Activated naive CD4-positive, alpha-beta T cell treated with anti-CD3 and anti-CD28 coated beads, Interleukin-2, amount 10 ng/mL, durations not matched to agents 7 days and 5 days (primary cell): ENCODE measurements at regions not wholly inside any gene's neighbourhood (a gene's known extent, or its start where the extent isn't known, plus 50 kb on each side); places are given as distances from the start of the nearest gene placed in this dataset.

Experiments used
- CTCF ChIA-PET: fragments of 350-600 bp; sonication (Branson Sonifier 250); formaldehyde crosslinking; loops from one replicate; lab custom pipeline; 2021; ENCODE audit warnings: antibody characterized with exemption; lab: Charles Lee
- DNase-seq: peaks from one replicate; pipeline ENCODE4 v3.0.0-alpha.2; 2020
- H3K27ac Mint-ChIP-seq: one replicate; pipeline ENCODE4 v1.8.0; 2021; ENCODE audit warnings: mild to moderate bottlenecking, moderate library complexity, mixed read lengths
- H3K27me3 Mint-ChIP-seq: one replicate; pipeline ENCODE4 v1.8.0; 2021; ENCODE audit warnings: mild to moderate bottlenecking, mixed read lengths
- H3K36me3 Mint-ChIP-seq: one replicate; pipeline ENCODE4 v1.8.0; 2021; ENCODE audit warnings: mixed read lengths
- H3K4me1 Mint-ChIP-seq: one replicate; pipeline ENCODE4 v1.8.0; 2021; ENCODE audit warnings: mixed read lengths
- H3K4me3 Mint-ChIP-seq: one replicate; pipeline ENCODE4 v1.8.0; 2021; ENCODE audit warnings: mild to moderate bottlenecking, moderate library complexity, mixed read lengths
- H3K9me3 Mint-ChIP-seq: one replicate; pipeline ENCODE4 v1.8.0; 2021; ENCODE audit warnings: mixed read lengths

DNA sequence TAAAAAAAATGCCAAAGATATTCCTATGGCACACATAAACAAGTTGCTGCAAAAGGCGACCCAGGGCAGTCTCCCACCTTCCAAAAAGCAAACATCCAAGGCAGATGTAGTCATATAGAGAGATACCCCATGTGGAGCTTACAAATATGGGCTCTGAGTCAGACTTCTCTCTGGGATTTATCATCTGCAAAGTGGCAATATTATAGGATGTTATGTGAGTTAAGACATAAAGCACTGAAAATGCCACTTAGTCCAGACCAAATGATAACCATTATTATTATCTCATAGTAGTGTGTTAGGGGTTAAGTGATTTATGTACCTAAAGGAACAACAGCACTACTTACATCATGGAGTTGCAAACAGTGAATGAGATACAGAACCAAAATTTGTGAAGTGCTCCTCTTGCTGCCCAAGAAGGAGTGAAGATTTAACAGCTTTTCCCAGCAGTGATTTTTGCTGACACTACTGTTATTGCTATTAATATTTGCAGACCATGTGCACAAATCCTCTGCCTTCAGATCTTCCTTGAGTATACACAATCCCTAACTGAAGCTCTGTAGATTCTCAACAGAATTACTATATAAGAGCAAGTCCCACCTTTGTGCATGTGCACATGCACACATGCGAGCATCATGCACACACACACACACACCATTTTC is 560.0 kb upstream of the SALL1 start:
- no peak overlapping the region for H3K4me3 Mint-ChIP-seq
- no peak for DNase-seq
- no peaks in the 10 kb centered on the region for H3K4me1 Mint-ChIP-seq
- H3K36me3 Mint-ChIP-seq, result no peaks in the 10 kb centered on the region
- H3K27me3 Mint-ChIP-seq, result no peaks in the 10 kb centered on the region
- no peak overlapping the region for H3K27ac Mint-ChIP-seq
- CTCF ChIA-PET, result no interaction called here
- H3K9me3 Mint-ChIP-seq, result peaks cover 12% of the 10 kb centered on the region

DNA sequence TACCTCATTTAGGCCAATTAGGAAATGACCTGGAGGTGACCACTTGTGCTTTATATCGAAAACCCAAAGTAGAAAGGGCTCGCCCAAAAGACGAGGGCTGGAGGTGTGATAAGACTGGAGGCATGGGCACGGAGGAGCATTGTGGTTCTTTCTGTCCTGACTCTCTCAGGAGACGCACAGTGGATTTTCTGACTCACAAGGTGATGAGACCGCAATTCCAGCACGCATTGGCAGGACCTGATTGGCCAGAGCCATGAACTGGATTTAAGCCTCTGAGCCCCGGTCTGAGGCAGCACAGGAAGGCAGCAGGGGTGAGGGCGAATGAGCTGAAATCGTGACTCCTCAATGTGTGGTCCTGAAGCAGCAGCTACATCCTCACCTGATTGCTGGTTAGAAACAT is 559.1 kb upstream of the SALL1 start:
- Mint-ChIP-seq H3K4me1 (no peaks in the 10 kb centered on the region), H3K9me3 (peaks cover 12% of the 10 kb centered on the region), H3K27me3 (no peaks in the 10 kb centered on the region), H3K4me3 (no peak overlapping the region), H3K27ac (no peak overlapping the region), H3K36me3 (no peaks in the 10 kb centered on the region)
- CTCF ChIA-PET, result no interaction called here
- DNase-seq, result no peak

DNA sequence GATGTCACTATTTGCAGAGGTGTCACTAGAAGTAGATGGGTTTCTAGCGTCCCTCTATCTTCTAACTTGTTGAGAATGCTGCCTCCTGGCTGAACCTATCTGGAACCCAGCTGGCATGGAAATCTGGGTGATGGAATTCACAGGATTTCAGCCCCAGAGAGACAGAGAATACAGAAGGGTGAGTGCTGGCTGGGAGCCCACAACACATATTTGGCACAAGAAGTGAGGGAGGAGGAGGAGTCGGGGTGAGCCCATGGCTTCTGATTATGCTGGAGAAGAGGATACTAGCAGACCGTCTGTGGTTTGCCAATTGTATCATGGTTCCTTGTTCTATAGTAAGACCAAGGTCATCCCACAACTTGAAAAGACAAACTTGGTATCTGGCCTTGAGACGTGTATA is 557.8 kb upstream of the SALL1 start:
- peaks cover 20% of the 10 kb centered on the region for H3K9me3 Mint-ChIP-seq
- no peak for DNase-seq
- CTCF ChIA-PET, result no interaction called here
- no peak overlapping the region for H3K4me3 Mint-ChIP-seq
- H3K27me3 Mint-ChIP-seq, result no peaks in the 10 kb centered on the region
- H3K4me1 Mint-ChIP-seq, result no peaks in the 10 kb centered on the region
- no peak overlapping the region for H3K27ac Mint-ChIP-seq
- H3K36me3 Mint-ChIP-seq, result no peaks in the 10 kb centered on the region

DNA sequence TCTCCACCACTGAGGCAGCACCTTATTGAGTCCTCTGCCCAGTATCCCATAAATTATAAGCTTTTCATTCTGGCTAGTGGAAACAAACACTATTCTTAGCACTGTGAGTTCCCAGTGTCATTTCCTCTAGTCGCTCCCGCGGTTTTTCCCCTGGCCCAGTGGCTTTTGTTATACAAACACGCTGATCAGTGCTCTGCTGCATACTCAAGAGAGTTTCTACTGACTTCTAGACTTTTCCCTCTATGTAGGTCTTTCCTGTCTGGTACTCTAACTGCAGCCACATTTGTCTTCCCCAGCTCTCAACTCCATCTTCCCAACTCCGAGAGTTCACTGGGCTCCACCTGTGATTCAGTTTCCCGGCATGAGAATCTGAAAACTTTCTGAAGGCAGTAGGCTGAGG is 556.6 kb upstream of the SALL1 start:
- H3K4me1 Mint-ChIP-seq, result no peaks in the 10 kb centered on the region

DNA sequence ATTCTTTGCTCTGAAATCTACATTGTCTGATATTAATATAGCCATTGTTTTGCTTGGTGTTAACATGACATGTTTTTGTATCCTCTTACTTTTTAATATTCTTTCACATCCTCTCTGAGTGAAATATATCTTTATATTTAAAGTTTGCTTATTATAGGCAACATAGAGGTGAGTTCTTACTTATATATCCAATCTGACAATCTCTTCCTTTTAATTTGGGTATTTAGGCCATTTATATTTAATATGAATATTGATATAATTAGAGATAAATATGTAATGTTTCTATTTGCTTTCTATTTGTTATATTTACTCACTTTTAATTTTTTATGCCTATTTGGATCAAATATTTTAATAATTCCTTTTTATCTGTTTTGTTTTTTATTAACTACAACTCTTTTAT is 554.1 kb upstream of the SALL1 start:
- Mint-ChIP-seq H3K27me3 (no peaks in the 10 kb centered on the region), H3K36me3 (no peaks in the 10 kb centered on the region), H3K4me3 (no peak overlapping the region), H3K9me3 (peaks cover 21% of the 10 kb centered on the region), H3K27ac (no peak overlapping the region), H3K4me1 (no peaks in the 10 kb centered on the region)
- CTCF ChIA-PET, result no interaction called here
- DNase-seq, result no peak

More for the DNA sequence above, 556.6 kb upstream of the SALL1 start:
- DNase-seq, result no peak
- Mint-ChIP-seq H3K4me3 (no peak overlapping the region), H3K36me3 (no peaks in the 10 kb centered on the region), H3K27me3 (no peaks in the 10 kb centered on the region), H3K27ac (no peak overlapping the region), H3K9me3 (peaks cover 21% of the 10 kb centered on the region)
- CTCF ChIA-PET, result no interaction called here

DNA sequence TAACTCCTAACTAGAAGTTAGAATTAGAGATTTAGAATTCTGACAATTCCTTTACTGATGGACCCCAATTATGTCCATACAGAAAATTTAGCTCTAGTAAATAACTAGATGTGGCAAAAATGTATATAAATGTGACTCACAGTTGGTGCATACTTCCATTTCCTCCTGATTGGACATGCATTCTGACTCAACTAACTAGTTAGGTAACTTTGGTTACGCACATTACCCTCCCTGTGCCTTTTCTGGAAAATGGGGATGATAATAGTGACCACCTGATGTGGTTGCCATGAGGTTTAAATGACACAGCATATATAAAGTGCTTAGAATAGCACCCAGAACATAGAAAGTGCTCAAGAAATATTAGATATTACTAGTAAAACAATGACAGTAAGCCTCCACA is 550.0 kb upstream of the SALL1 start:
- Mint-ChIP-seq H3K4me1 (no peaks in the 10 kb centered on the region), H3K36me3 (no peaks in the 10 kb centered on the region), H3K27ac (no peak overlapping the region), H3K9me3 (peaks cover 10% of the 10 kb centered on the region), H3K27me3 (no peaks in the 10 kb centered on the region), H3K4me3 (no peak overlapping the region)
- DNase-seq, result no peak
- CTCF ChIA-PET, result no interaction called here

DNA sequence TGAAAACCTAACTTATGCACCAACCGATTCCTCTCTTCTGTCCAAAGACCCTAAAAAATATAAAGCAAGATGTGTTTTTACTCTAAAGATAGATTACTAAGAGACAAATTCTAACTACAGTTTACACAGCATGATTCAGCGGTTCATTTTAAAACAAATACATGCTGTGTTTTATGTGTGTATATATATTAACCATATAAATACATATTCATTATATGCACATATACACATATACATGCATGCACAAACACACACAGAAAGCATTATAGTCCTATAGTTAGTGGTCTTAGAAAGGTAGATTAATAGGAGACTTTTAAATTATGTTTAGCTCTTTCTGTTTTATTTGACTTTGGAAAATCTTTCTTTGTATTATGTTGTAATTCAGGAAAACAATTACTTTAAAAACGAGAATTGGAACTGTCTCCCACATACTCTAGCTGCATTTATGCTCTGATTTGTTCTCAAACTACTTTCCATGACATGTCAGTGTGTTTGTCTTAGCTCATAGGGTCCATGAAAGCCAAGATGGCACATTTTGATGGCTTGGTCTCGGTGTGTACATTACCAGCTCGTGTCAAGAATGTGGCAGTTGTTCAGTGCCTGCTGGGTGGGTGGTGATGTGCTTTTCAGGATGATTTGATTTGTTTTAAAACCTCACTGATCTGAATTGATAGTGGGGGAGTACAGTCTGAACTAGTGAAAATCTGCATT is 548.8 kb upstream of the SALL1 start:
- H3K27ac Mint-ChIP-seq, result no peak overlapping the region
- CTCF ChIA-PET, result no interaction called here

DNA sequence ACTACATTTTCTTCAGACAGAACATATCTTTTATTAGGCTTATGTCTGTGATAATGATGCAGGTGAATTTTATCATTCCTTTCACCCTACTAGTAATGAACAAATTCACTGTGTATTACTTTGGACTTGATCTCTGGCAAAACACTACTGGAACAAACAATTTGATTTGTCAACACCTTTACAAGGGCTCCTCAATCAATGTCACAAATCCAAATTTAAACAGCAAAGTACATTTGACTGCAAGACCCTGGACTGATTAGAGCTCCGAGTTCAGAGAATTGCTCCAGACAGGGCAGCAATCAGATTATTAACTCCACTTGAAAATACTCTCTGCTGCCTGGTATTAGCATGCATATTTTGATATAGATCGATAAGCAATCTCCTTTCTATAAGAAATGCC is 547.6 kb upstream of the SALL1 start:
- Mint-ChIP-seq H3K27me3 (no peaks in the 10 kb centered on the region), H3K36me3 (no peaks in the 10 kb centered on the region), H3K4me1 (no peaks in the 10 kb centered on the region), H3K9me3 (peaks cover 3% of the 10 kb centered on the region), H3K4me3 (no peak overlapping the region), H3K27ac (no peak overlapping the region)
- CTCF ChIA-PET, result no interaction called here
- DNase-seq, result no peak

More for the DNA sequence above, 548.8 kb upstream of the SALL1 start:
- Mint-ChIP-seq H3K9me3 (peaks cover 8% of the 10 kb centered on the region), H3K4me1 (no peaks in the 10 kb centered on the region), H3K27me3 (no peaks in the 10 kb centered on the region), H3K4me3 (no peak overlapping the region), H3K36me3 (no peaks in the 10 kb centered on the region)
- DNase-seq, result no peak

DNA sequence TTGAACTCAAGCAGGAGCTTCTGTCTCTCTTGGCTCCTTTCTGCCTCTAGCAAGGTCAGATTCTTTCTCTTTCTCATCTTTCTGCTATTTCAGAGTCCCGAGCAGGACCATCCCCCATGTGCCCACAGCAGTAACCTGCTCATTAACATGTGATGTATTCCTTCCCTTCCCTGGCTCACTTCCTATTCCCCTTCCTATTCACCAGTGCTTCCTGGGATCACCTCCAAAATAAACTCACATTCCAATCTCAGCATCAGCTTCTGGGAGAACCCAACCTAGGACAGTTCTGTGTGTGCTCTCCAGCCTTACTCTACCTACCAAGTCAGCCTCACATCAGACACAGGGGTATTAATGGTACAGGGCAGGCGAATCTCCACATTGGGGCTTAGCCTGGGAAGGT is 546.4 kb upstream of the SALL1 start:
- no peaks in the 10 kb centered on the region for H3K4me1 Mint-ChIP-seq
- peaks cover 4% of the 10 kb centered on the region for H3K9me3 Mint-ChIP-seq
- no peak overlapping the region for H3K27ac Mint-ChIP-seq
- CTCF ChIA-PET, result no interaction called here
- no peak overlapping the region for H3K4me3 Mint-ChIP-seq
- H3K27me3 Mint-ChIP-seq, result no peaks in the 10 kb centered on the region
- H3K36me3 Mint-ChIP-seq, result no peaks in the 10 kb centered on the region
- no peak for DNase-seq

DNA sequence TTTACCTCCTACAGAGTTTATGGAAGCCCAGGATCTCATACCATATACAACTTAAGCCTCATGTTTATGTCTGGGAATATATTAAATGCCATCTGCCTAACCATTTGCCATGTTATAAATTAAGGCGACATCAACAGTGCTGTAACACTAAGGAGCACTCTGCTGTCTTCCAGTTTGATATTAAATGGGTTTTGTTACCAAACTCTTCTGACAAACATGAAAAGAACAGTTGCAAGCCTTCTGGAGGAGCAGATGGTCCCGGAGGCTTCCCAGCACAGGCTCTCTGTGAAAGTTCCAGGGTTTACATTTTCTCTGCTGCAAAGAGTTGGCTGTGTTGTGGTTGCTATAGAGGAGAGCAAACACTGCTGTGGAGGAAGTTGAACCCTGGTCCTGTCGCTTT is 545.3 kb upstream of the SALL1 start:
- Mint-ChIP-seq H3K27ac (no peak overlapping the region), H3K9me3 (peaks cover 4% of the 10 kb centered on the region), H3K36me3 (no peaks in the 10 kb centered on the region), H3K4me3 (no peak overlapping the region), H3K27me3 (no peaks in the 10 kb centered on the region), H3K4me1 (no peaks in the 10 kb centered on the region)
- DNase-seq, result no peak
- CTCF ChIA-PET, result no interaction called here

DNA sequence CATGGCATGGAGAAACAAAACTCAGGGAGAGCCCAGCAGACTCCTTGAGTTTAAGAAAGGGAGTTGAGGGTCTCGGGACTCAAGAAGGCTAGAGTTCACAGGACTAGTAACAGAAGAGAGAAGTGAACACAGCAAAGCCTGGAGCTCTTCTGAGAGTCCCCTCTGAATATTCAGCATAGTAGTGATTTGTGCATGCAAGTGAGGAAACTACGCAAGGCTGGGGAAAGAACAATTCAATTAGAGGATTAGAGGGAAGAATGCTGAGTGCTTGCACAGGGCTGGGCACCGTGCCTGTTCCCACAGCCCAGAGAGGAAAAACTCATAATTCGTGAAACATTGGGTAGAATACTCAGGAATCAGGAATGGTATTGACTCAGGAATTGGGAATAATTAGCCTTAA is 540.0 kb upstream of the SALL1 start:
- H3K36me3 Mint-ChIP-seq, result no peaks in the 10 kb centered on the region
- no peak overlapping the region for H3K4me3 Mint-ChIP-seq
- no peaks in the 10 kb centered on the region for H3K27me3 Mint-ChIP-seq

DNA sequence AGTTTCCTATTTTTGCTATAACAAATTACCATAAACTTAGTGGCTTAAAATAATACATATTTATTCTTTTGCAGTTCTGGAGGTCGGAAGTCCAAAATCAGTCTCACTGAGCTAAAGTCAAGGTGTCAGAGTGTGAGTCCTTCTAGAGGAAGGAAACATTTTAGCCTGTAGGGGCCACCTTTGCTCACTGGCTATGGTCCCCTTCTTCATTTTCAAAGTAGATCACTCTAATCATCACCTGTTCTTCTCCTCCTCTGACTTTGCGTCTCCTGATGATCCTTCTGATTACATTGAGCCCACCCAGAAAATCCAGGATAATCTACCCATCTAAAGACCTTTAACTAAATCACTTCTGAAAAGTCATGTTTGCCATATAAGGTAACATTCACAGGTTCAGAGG is 534.4 kb upstream of the SALL1 start:
- Mint-ChIP-seq H3K27me3 (no peaks in the 10 kb centered on the region), H3K36me3 (no peaks in the 10 kb centered on the region), H3K4me3 (no peak overlapping the region), H3K9me3 (peaks cover 8% of the 10 kb centered on the region), H3K27ac (no peak overlapping the region), H3K4me1 (no peaks in the 10 kb centered on the region)
- CTCF ChIA-PET, result no interaction called here
- no peak for DNase-seq

More for the DNA sequence above, 540.0 kb upstream of the SALL1 start:
- DNase-seq, result no peak
- CTCF ChIA-PET, result no interaction called here
- no peak overlapping the region for H3K27ac Mint-ChIP-seq
- H3K9me3 Mint-ChIP-seq, result peaks cover 8% of the 10 kb centered on the region
- no peaks in the 10 kb centered on the region for H3K4me1 Mint-ChIP-seq

DNA sequence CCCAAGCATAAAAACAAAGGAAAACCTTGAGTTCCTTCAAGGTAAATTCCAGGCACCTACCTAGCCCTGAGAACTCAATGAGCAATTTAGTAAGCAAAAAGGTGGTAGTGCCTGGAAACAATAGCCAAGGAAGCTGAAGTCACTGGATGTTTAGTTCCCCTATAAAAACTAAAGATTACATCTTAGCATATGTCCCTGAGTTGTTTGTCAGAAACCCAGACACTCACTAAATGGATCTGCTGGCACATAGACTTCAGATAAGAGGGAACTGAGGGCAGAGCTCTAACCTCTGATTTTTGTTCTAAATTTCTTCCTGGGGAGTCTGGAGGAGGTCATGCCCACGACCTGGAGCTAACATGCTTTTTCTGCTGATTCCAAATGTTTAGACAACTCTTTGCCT is 532.8 kb upstream of the SALL1 start:
- CTCF ChIA-PET, result no interaction called here
- Mint-ChIP-seq H3K36me3 (no peaks in the 10 kb centered on the region), H3K27ac (no peak overlapping the region), H3K4me3 (no peak overlapping the region), H3K27me3 (no peaks in the 10 kb centered on the region), H3K4me1 (no peaks in the 10 kb centered on the region), H3K9me3 (peaks cover 7% of the 10 kb centered on the region)
- no peak for DNase-seq

DNA sequence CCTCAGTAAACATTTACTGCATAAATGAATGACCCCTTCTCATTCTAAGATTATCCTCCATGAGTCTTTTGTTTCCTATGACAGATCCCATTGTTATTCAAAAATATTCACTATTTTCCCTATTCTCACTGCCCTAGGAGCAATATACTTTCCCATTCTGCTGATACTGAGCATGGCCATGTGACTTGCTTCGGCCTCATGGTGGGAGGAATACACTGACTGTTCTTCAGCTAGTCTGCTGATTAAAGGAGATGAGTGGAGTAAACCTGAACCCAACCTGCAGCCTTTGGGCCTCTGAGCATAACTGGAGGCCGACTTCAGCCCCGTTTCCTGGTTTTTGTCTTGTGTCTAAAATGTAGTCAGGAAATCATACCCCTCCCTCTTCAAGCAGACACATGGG is 531.8 kb upstream of the SALL1 start:
- Mint-ChIP-seq H3K9me3 (peaks cover 7% of the 10 kb centered on the region), H3K4me3 (no peak overlapping the region), H3K27ac (no peak overlapping the region), H3K4me1 (no peaks in the 10 kb centered on the region), H3K36me3 (no peaks in the 10 kb centered on the region), H3K27me3 (no peaks in the 10 kb centered on the region)
- DNase-seq, result no peak
- CTCF ChIA-PET, result no interaction called here

DNA sequence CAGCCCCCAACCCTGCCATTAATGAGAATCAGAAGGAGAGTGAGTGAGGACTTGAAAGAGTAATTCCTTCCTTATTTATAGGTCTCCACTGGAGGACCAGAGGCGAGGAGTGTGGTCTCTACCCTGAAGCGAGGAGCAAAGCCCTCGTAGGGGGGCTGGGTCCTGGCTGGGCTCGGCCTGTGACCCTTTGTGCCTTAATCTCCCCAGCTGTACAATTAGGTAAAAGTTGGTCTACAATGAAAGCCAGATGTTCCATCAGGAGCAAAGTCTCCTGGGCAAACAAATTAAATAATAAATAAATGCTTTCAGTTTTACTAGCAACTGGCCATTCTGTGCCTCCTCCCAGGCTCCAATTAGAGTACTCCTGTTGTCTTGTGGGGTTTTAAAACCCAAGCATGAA is 523.5 kb upstream of the SALL1 start:
- Mint-ChIP-seq H3K4me1 (no peaks in the 10 kb centered on the region), H3K36me3 (no peaks in the 10 kb centered on the region), H3K9me3 (peaks cover 19% of the 10 kb centered on the region), H3K27ac (no peak overlapping the region), H3K4me3 (no peak overlapping the region), H3K27me3 (no peaks in the 10 kb centered on the region)
- no peak for DNase-seq
- CTCF ChIA-PET, result no interaction called here
